ENCODE measurements at regions not wholly inside any gene's neighbourhood (a gene's known extent, or its start where the extent isn't known, plus 50 kb on each side); places are given as distances from the start of the nearest gene placed in this dataset.

DNA sequence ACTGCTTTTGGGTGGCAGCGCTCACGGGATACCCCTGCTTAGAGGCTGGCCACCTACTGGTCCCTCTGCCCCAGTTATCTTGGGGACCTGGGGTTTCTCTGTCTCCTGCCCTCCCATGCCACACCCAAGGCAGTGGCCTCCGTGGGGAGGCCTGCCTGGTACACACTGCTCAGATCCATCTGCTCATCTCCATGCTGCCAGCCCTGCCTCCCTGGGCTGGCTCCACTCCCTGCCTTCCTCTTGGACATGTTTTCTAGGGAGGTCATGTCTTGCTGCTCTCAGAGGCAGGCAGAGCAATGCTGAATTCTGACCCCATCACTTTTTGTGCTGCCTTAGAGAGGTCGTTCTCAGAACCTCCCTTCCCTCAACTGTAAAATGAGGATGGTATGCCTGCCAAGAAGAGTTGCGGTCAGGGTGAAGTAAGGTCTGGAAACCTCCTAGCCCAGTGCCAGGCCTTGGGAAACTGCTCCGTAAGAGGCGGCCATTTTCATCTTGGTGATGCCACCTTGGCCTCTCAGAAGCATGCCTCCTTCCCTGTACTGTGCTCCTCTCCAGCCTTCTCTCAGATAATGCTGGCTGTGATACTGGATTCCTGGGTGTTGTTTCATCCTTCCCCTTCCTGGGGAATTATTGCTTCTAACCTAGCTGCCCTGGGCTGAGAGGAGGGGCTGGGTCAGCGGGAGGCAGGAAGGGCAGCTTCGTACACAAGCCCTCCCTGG, 186.4 kb upstream of the ZBED5 start:
- no peak overlapping the region for H3K27ac Mint-ChIP-seq (ENCODE audit: unreplicated experiment)
- H3K9me3 Mint-ChIP-seq: no peaks in the 10 kb centered on the region
- H3K4me3 Mint-ChIP-seq: no peak overlapping the region
- TF ChIP-seq, protein P1, sequence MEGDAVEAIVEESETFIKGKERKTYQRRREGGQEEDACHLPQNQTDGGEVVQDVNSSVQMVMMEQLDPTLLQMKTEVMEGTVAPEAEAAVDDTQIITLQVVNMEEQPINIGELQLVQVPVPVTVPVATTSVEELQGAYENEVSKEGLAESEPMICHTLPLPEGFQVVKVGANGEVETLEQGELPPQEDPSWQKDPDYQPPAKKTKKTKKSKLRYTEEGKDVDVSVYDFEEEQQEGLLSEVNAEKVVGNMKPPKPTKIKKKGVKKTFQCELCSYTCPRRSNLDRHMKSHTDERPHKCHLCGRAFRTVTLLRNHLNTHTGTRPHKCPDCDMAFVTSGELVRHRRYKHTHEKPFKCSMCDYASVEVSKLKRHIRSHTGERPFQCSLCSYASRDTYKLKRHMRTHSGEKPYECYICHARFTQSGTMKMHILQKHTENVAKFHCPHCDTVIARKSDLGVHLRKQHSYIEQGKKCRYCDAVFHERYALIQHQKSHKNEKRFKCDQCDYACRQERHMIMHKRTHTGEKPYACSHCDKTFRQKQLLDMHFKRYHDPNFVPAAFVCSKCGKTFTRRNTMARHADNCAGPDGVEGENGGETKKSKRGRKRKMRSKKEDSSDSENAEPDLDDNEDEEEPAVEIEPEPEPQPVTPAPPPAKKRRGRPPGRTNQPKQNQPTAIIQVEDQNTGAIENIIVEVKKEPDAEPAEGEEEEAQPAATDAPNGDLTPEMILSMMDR (conservative IDR thresholded peaks at IDR 0.05): no peak
- no peaks in the 10 kb centered on the region for H3K36me3 Mint-ChIP-seq (ENCODE audit: low read depth)
- H3K27me3 Mint-ChIP-seq (ENCODE audit: low read depth): no peaks in the 10 kb centered on the region
- no peak for DNase-seq (ENCODE audit: low read depth, low spot score)
- H3K4me1 Mint-ChIP-seq: no peaks in the 10 kb centered on the region

DNA sequence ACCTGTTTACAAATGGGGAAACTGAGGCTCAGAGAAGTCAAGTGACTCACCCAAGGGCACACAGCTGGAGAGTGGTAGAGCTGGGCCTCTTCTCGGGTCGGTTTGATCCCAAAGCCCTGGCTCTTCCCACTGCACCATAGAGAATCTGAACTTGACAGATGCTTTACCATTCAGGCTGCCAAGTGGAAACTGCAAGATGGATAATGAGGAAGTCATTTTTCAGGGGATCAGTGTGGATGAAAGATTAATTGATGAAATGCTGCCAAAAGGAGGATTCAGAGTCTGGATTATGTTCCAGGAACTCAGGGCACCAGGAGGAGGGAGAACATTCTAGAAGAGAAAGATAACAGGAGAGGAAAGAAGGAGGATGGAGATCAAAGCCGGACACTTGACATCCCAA, 185.9 kb upstream of the ZBED5 start:
- Mint-ChIP-seq H3K27ac (ENCODE audit: unreplicated experiment) (no peak overlapping the region), H3K4me1 (peaks cover 5% of the 10 kb centered on the region), H3K36me3 (ENCODE audit: low read depth) (no peaks in the 10 kb centered on the region), H3K4me3 (no peak overlapping the region), H3K9me3 (no peaks in the 10 kb centered on the region), H3K27me3 (ENCODE audit: low read depth) (no peaks in the 10 kb centered on the region)
- DNase-seq (ENCODE audit: low read depth, low spot score): no peak
- TF ChIP-seq, protein P1 (conservative IDR thresholded peaks at IDR 0.05): no peak

DNA sequence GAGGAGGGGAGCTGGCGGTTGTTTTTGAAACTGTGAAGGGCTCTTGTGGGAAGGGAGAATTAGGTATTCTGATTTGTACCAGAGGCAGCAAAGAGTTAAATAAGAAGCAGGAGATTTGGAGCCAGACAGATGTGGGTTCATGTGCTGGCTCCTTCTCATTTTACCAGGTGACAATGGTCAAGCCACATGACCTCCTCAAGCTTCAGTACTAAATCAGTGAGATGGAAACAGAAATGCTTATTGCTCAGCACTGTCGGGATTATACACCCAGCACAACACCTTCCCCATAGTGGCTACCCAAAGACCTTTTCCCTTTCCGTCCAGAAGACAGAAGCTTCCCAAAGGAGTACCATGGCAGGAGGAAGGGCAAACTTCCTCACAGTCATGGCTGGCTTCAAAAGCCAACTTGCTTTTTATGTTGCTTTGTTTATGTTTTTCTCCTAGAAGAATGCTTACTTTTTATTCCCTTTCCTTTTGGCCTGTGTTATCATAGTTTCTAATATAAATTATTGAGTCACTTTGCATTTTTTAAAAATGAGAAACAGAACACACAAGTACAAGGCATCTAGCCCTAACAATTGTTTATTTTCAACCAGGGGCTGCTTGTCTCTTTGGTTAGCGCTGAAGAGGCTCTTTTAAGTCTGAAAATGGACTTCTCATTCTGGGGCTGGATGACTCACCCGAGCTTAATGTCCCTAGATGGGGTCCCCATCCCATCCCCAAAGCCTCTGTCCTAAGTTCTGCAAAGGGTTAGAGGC, 181.5 kb upstream of the ZBED5 start:
- Mint-ChIP-seq H3K9me3 (no peaks in the 10 kb centered on the region), H3K36me3 (ENCODE audit: low read depth) (no peaks in the 10 kb centered on the region), H3K4me1 (peaks cover 7% of the 10 kb centered on the region), H3K27me3 (ENCODE audit: low read depth) (no peaks in the 10 kb centered on the region), H3K4me3 (no peak overlapping the region), H3K27ac (ENCODE audit: unreplicated experiment) (no peak overlapping the region)
- no peak for DNase-seq (ENCODE audit: low read depth, low spot score)
- TF ChIP-seq, protein P1 (conservative IDR thresholded peaks at IDR 0.05): no peak

DNA sequence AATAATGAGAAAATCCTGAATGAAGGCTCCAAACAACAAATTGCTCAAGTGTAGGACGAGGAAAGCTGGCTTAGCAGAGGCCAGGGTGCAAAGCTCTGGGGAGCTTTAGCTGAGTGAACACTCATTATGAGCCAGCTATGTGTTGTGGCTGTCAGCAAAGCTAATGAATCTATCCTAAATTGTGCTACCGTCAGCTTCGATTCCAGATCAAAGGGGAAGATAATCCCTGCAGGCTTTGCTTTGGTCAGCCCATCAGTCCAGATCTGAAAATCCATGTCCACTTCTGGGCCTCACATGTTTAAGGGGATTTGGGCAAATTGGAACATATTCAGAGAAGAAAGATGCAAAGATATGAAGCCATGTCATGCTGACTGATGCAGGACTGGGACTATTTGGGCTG, 180.9 kb upstream of the ZBED5 start:
- Mint-ChIP-seq H3K4me1 (peaks cover 7% of the 10 kb centered on the region), H3K36me3 (ENCODE audit: low read depth) (no peaks in the 10 kb centered on the region), H3K9me3 (no peaks in the 10 kb centered on the region), H3K27me3 (ENCODE audit: low read depth) (no peaks in the 10 kb centered on the region), H3K4me3 (no peak overlapping the region), H3K27ac (ENCODE audit: unreplicated experiment) (no peak overlapping the region)
- DNase-seq (ENCODE audit: low read depth, low spot score): no peak
- TF ChIP-seq, protein P1 (conservative IDR thresholded peaks at IDR 0.05): no peak

DNA sequence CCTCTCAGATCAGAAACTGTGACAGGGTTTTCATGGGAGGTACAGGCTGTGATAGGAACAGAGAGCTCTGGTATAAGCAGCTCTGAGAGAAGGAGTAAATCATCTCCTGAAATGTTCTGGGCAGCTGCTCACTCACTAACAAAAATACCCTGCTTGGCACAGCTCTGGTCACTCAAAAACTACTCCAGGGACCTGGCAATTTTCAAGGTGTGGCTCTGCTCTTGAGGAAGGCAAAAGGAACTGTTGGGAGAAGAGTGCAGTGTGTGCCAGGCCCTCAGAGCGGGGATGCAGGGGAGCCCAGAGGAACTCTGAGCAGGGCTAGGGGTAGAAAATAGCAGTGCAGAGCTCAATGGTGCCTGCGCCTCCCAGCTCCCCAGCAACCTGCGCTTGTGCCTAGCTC, 180.5 kb upstream of the ZBED5 start:
- DNase-seq (ENCODE audit: low read depth, low spot score): no peak
- no peaks in the 10 kb centered on the region for H3K9me3 Mint-ChIP-seq
- TF ChIP-seq, protein P1 (conservative IDR thresholded peaks at IDR 0.05): no peak

More for the DNA sequence above, 180.5 kb upstream of the ZBED5 start:
- H3K4me3 Mint-ChIP-seq: no peak overlapping the region
- no peaks in the 10 kb centered on the region for H3K27me3 Mint-ChIP-seq (ENCODE audit: low read depth)
- H3K36me3 Mint-ChIP-seq (ENCODE audit: low read depth): no peaks in the 10 kb centered on the region
- H3K4me1 Mint-ChIP-seq: peaks cover 7% of the 10 kb centered on the region
- no peak overlapping the region for H3K27ac Mint-ChIP-seq (ENCODE audit: unreplicated experiment)
